ENCODE measurements at regions not wholly inside any gene's neighbourhood (a gene's known extent, or its start where the extent isn't known, plus 50 kb on each side); places are given as distances from the start of the nearest gene placed in this dataset.

GRCh38 chrX:98432413-98432812 lies 1548.7 kb downstream of the RPA4 start:
- no peak overlapping the region for H3K4me3 ChIP-seq (ENCODE audit: low read depth, low read length)
- DNase-seq (ENCODE audit: low read depth), result no peak
- TF ChIP-seq CTCF (IDR thresholded peaks at IDR 0.05; ENCODE audit: insufficient read depth, low read length), result no peak

- TF ChIP-seq CTCF (IDR thresholded peaks at IDR 0.05; ENCODE audit: insufficient read depth, low read length), result no peak
- DNase-seq (ENCODE audit: low read depth), result no peak
- H3K4me3 ChIP-seq (ENCODE audit: low read depth, low read length), result no peak overlapping the region
Observed at GRCh38 chrX:98448524-98448923, 1564.8 kb downstream of the RPA4 start.

- H3K4me3 ChIP-seq (ENCODE audit: low read depth, low read length), result no peak overlapping the region
- DNase-seq (ENCODE audit: low read depth), result no peak
- TF ChIP-seq CTCF (IDR thresholded peaks at IDR 0.05; ENCODE audit: insufficient read depth, low read length), result no peak
Observed at GRCh38 chrX:98452456-98452855, 1568.7 kb downstream of the RPA4 start.

GRCh38 chrX:98459669-98460068 lies 1576.0 kb downstream of the RPA4 start:
- H3K4me3 ChIP-seq (ENCODE audit: low read depth, low read length), result no peak overlapping the region
- no peak for TF ChIP-seq CTCF (IDR thresholded peaks at IDR 0.05; ENCODE audit: insufficient read depth, low read length)
- DNase-seq (ENCODE audit: low read depth), result no peak

GRCh38 chrX:98480606-98481005 lies 1596.9 kb downstream of the RPA4 start:
- TF ChIP-seq CTCF (IDR thresholded peaks at IDR 0.05; ENCODE audit: insufficient read depth, low read length), result no peak
- H3K4me3 ChIP-seq (ENCODE audit: low read depth, low read length), result no peak overlapping the region
- DNase-seq (ENCODE audit: low read depth), result no peak

- no peak for TF ChIP-seq CTCF (IDR thresholded peaks at IDR 0.05; ENCODE audit: insufficient read depth, low read length)
Observed at GRCh38 chrX:98481636-98482035, 1597.9 kb downstream of the RPA4 start.

GRCh38 chrX:98490670-98491069 lies 1607.0 kb downstream of the RPA4 start:
- no peak overlapping the region for H3K4me3 ChIP-seq (ENCODE audit: low read depth, low read length)
- TF ChIP-seq CTCF (IDR thresholded peaks at IDR 0.05; ENCODE audit: insufficient read depth, low read length), result no peak
- DNase-seq (ENCODE audit: low read depth), result no peak

More at GRCh38 chrX:98481636-98482035, 1597.9 kb downstream of the RPA4 start:
- no peak overlapping the region for H3K4me3 ChIP-seq (ENCODE audit: low read depth, low read length)
- no peak for DNase-seq (ENCODE audit: low read depth)

All from fibroblast of the aortic adventitia (primary cell).